Stimulated activated CD8-positive, alpha-beta memory T cell treated with anti-CD3 and anti-CD28 coated beads, Interleukin-7, amount 100 ng/mL, for 4 hours (primary cell): ENCODE measurements at regions not wholly inside any gene's neighbourhood (a gene's known extent, or its start where the extent isn't known, plus 50 kb on each side); places are given as distances from the start of the nearest gene placed in this dataset.
"Not testable (repeated sequence)": the region's sequence is repeated elsewhere in the genome, so short reads cannot be mapped to it uniquely, and the experiment has no call there.

Source experiments
- DNase-seq, 2 donors: peaks; one replicate each; pipeline ENCODE4 v3.0.0-alpha.2; 2020; ENCODE audit warnings: low read depth in 2 of 2

DNA sequence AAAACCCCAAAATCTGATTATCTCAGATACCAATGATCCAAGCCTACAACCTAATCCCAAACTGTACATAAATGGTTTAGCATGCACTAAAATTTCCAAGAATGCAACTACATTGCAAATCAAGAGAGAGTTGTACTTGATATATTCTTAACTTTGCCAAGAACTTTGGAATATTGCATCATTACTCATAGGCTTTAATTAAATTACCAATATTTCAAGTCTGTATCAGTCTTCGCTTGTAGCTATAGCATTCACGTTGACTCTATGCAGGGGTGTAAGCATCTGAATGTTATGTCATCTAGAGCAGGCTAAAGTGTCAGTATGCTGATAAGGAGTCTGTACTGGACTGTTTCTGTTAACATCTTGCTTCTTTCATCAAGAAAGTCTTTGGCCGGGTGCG, 56.3 kb downstream of the FOXI3 start:
- DNase-seq: no peak

DNA sequence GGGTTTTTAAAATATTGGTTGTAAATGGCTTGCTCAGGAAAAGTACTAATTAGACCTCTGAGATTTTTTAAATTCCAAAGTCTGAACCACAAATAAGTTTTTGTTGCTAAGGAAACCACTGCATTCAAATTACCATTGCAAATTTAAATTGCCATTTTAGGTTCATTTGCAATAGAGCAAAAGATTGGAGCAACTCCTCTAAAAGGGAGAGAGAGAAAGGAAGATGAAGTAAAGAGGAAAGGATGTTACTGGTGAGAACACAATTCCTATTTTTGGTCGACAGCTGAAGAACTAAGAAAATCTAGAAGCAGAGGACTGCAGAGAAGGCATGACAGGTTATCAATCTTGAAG, 74.9 kb downstream of the FOXI3 start:
- DNase-seq: no peak

DNA sequence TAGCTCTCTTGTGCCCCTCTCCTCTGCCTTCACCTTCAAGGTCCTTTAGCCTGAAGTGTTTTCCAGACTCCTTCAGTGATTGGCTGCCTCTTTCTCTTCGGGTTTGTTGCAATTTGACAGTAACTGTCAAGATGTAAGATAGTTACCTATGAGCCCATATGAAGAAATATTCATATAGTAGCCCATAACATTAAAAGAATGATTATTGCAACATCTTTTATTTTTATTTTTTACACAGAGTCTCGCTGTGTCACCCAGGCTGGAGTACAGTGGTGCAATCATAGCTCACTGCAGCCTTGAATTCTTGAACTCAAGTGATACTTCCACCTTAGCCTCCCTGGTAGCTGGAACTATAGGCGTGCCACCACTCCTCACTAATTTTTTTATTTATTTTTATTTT, 80.5 kb downstream of the FOXI3 start:
- no peak for DNase-seq

DNA sequence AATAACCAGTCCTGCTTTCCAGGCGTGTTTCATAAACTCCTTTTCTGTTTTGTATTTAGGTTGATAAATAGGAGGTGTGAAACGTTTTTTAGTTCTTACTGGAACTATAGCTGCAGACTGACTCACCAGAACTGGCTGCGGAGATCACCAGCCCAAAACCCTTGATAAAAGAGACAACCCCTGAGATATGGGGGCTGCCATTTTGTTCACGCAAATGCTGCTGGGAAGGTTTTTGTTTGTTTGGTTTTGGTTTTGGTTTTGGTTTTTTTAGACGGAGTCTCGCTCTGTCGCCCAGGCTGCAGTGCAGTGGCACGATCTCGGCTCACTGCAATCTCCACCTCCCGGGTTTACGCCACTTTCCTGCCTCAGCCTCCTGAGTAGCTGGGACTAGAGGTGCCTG, 87.1 kb downstream of the FOXI3 start:
- not testable (repeated sequence) for DNase-seq

DNA sequence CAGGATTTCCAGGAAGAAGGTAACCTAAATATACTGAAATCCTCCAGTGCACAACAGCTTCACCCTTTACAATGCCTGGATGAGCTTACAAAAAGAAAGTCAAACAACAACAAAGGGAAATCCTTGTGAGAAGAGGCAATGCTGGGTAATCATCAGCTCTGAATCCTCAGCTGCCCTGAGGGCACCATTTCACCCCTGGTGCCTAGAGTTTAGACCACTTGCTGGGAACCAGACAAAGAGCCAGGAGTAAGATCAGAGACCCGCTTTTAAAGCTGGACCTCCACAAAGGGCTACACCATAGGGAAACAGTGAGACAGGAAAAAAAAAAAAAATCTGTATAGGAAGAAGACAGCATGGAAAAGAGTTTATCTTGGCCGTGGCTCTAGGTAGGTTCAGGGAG, 97.0 kb downstream of the FOXI3 start:
- DNase-seq: no peak

- DNase-seq: no peak
These were observed 101.3 kb downstream of the FOXI3 start for GRCh38 chr2:88351249-88351601.

DNA sequence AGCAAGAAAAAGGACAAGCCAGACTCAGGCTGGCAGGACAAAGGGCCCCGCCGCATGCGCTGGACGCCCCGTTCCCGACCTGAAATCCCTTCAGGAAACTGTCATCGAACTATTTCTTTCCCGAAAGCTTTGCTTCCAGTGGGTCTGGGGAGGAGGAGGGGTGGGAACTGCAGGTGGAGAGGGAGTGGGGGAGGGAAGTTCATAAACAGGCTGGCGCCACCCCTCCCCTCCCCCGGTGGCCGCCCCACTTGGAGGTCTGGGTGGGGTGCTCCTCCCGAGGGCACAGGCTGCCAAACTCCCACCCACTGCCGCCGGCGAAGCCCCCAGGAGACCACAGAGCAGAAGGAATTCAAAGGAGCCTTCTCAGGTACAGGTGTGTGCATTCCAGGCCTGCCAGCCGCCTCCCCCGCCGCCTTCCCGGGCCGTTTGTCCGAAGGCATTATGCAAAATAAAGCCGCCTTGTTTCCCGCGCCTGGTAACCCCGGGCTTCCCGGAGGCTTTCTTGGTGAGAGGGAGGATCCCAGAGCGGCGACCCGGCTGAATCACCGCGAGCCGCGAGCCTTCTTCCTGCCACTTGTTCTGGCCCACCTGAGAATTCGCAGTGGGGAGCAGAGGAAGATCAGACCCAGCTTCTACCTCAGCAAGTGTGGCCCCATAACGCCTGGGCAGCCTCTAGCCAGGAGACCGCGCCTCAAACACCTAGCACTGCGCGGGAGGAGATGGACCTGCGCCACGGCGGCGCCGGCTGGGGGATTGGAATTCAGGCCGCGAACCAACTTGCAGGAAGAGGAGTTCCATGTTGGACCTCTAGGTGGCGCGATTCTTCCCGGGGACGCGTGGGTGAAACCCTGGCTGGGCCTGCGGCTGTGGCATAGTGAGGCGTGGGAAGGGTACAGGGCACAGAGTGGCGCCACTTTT, 101.9 kb downstream of the FOXI3 start:
- DNase-seq: peak; percentile 12 to 21

GRCh38 chr2:88345842-88346241, 106.7 kb downstream of the FOXI3 start:
- DNase-seq: no peak

- DNase-seq: no peak
These were observed 109.7 kb downstream of the FOXI3 start for GRCh38 chr2:88342749-88343148.

- DNase-seq: no peak
These were observed 118.1 kb downstream of the FOXI3 start for GRCh38 chr2:88334418-88334817.

DNA sequence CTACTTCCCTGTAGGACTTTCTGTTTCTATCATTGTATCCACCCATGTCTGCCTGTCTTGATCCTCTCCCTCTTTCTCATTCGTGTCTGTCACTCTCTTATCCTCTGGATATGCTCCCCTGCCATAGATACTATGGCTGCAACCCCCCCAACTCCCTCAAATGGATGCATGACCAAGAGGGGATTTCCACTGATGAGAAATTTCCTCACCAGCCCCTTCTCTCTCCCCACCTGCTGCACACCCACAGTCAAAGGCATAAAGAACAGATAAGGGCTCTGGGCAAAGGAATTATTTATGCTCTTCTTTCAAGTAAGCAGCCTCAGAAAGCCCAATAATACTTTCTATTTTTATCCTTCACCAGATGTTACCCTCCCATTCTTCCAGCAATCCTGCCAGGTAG, 121.3 kb downstream of the FOXI3 start:
- DNase-seq: no peak

DNA sequence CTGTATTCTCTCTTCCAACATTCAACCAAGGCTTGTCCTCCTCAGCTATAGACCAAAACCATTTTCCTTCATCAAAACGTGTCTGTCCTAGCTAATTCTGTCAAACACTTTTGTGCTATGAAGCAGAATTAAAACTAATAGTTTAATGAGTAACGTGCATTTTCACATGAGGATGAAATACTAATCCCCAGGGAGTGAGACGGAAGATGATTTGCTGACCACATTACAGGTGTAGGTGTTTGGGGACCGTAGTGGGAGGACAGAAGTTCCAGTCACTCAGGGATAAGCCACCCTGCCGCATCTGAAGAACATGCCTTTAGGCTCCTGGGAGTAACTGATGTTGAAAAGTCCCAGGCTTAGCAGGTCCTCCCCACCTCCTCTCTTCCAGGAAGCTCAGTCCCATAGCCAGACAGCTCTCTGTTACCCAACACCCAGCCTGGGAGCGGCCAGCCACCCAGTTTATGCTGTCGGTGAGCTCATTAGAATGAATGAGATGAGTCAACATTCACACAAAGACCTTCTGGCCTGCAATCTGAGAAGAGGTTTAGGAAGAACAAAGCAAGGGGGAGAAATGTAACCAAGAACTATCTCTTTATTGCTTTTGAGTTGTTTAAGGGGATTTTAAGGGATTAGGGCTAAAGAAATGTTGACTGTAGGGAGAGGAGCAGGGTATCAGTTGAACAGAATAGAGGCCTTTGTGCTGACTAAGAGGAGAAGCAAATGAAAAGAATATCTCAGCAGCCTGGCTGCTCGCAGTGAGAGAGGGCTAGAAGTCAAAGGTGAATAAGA, 122.5 kb downstream of the FOXI3 start:
- no peak for DNase-seq

DNA sequence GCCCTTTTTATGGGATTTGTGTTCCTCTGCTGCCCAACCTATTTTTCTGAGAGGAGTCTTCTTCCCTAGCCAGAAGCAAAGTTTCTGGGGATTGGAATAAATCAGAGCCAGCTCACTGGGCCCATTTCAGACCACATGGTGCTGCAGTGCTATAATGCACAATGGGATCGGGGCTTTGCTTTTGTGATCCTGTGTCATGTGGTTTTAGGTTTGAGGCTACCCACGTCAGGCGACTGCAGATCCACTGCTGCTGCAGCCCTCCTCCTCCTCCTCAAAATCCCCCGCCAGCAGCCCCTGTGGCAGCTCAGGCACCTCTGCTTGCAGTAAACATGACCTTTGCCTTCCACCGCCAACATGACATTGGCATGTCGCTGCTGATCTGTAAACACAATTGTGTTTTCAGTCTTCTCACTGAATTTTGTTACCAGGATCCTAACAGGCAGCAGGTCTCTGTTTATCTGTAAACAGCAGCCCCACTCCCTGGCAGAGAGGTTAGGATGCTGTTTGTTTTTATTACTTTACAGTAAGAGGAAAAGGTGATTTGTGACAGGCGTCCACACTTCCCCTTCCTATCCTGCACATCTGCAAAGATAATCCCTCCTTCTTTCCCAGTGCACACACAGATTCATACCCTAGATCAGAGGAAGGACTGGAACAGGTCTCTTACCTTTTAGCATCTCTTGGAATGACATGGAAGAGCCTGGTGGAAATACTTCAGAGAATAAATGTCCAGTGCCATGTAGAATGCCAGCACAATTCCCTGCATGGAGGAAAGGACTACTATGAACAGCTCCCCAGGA, 130.8 kb downstream of the FOXI3 start:
- no peak for DNase-seq

GRCh38 chr2:88320076-88320773, 132.3 kb downstream of the FOXI3 start:
- no peak for DNase-seq

DNA sequence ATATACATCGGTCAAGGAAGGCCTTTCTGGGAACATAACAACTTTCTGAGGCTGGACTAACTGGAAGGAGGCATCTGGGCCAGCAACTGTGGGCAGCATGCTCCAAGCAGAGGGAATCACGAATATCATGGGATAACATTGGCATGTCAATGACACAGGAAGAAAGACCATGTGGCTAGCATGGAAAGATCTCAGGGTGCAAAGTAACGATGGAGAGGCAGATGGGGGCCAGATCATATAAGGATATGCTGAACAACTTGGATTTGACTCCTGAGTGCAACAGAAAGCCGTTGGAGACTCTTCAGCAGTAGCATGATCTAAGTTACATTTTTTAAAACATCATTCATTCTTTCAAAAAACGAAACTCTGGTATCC, 133.6 kb downstream of the FOXI3 start:
- DNase-seq: no peak

DNA sequence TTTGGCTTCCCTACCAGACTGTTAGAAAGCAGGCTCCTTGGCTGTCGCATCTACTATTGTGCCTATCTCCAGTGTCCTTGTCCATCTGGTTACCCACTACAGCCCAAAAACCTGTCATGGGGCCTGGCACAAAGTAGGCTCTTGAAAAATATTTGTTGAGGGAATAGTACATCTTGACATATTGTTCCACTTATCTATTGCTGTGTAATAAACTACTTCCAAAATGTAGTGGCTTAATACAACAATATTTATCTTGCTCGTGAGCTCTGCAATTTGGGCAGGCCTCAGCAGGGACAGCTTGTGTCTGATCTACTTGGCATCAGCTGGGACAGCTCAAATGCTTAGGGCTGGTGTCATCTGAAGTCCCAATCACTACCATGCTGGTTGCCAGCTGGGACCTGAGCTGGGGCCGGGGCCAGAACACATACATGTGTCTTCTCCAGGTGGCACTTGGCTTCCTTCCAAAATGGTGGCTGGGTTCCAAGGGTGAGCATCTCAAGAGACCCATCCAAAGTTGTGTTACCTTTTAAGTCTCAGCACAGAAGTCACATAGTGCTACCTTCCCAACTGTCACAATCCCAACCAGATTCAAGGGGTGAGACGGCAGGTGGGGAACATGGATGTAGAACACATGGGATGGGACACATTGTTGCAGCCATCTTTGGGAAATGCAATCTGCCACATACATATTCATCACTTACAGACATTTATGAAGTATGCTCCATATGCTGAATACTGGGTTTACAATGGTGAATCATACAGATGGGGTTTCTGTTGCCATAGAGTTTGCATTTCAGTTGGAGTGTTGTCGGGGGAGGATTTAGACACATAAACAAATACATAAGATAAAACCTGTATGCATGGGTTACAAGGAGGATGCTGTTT, 134.2 kb downstream of the FOXI3 start:
- no peak for DNase-seq

DNA sequence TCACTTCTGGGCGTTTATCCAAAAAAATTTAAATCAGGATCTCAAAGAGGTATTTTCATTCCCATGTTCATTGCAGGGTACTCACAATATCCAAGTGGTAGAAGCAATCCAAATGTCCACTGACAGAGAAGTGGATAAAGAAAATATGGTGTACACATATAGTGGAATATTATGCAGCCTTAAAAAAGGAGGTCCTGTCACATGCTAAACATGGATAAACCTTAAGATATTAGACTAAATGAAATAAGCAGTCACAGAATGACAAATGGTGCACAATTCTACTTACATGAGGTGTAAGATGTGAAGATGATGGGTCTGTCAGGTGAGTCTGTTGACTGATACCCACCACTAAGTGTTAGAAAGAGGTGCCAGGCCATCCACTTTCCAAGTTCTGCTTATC, 140.6 kb downstream of the THNSL2 start:
- DNase-seq: no peak

- no peak for DNase-seq
These were observed 137.7 kb downstream of the THNSL2 start for GRCh38 chr2:88307817-88308216.

DNA sequence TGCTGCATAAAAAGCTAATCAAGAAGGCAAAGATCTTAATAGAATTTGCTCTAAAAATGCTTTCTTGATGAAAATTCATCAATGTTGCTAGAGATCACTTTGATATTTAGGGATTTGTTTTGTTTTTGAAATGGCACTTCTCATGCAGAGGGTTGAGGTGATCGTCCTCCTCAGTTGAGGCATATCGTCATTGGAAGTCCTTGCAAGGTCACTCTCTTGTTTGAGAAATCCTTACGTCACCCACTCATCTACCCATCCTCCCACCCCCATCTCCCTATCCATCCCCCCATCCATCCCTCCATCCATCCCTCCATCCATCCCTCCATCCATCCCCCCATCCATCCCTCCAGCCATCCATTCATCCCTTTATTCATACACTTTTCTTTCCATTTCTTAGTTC, 133.7 kb downstream of the THNSL2 start:
- DNase-seq: no peak

DNA sequence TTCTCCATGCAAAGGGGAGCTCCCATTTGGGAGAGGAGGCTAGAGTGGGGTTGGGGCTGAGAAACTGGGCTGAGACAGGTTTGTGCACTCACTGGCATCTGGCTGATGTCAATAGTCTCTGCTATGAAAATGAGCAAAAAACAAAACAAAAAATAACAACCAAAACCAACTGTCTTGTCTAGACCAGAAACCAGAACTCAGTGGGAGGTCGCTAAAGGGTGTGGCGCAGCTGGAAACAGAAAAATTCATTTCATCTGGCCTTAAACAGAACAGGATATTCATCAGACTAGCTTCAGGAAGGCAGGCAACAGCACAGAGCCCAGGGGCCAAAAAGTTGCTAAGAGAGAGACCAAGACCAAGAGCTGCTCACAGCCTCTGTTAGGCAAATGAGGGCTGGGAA, 126.1 kb downstream of the THNSL2 start:
- DNase-seq: no peak
